Heart left ventricle (tissue), 16 donors: ENCODE measurements at regions not wholly inside any gene's neighbourhood (a gene's known extent, or its start where the extent isn't known, plus 50 kb on each side); places are given as distances from the start of the nearest gene placed in this dataset.

Source experiments
- ATAC-seq, 4 donors: fragments of 200-7000 bp; cut with Tn5 transposase; one replicate each; pipeline ENCODE4 v1.9.1; 2020 to 2022; ENCODE audit warnings: moderate library complexity in 4 of 4, mild to moderate bottlenecking in 3 of 4, moderate number of reproducible peaks in 1 of 4
- DNase-seq, 5 donors: peaks; one replicate each; pipeline ENCODE4 v3.0.0-alpha.2; 2020
- H3K27ac ChIP-seq, 12 donors: fragments of 200-600 bp; sonication (generic) in 4 of 12; one replicate each; pipeline versions ENCODE4 v1.5.0 to v1.8.0; 2016 to 2022; ENCODE audit warnings: mild to moderate bottlenecking in 2 of 12
- H3K27me3 ChIP-seq, 9 donors: fragments of 200-600 bp; sonication (generic) in 2 of 9; one replicate each; pipeline versions ENCODE4 v1.5.1 to v1.8.0; 2016 to 2022; ENCODE audit warnings: mild to moderate bottlenecking in 3 of 9
- H3K36me3 ChIP-seq, 9 donors: fragments of 200-600 bp; sonication (generic) in 2 of 9; one replicate each; pipeline versions ENCODE4 v1.5.0 to v1.8.0; 2018 to 2022; ENCODE audit warnings: mild to moderate bottlenecking in 2 of 9
- H3K4me1 ChIP-seq, 12 donors: fragments of 200-600 bp; sonication (generic) in 4 of 12; one replicate each; pipeline versions ENCODE4 v1.5.0 to v1.8.0; 2016 to 2022; ENCODE audit warnings: mild to moderate bottlenecking in 3 of 12
- H3K4me3 ChIP-seq, 12 donors: fragments of 200-600 bp; sonication (generic) in 4 of 12; one replicate each; pipeline versions ENCODE4 v1.5.0 to v1.8.0; 2017 to 2022; ENCODE audit warnings: mild to moderate bottlenecking in 9 of 12, moderate library complexity in 4 of 12
- H3K9me3 ChIP-seq, 12 donors: fragments of 200-600 bp; sonication (generic) in 4 of 12; one replicate each; pipeline versions ENCODE4 v1.5.0 to v1.8.0; 2016 to 2022; ENCODE audit warnings: mild to moderate bottlenecking in 1 of 12
- POLR2A ChIP-seq, 2 donors: fragments of 450-650 bp; IDR thresholded peaks; one replicate each; pipeline ENCODE4 v1.6.1; 2017; ENCODE audit warnings: antibody characterized with exemption in 2 of 2, mild to moderate bottlenecking in 2 of 2, moderate library complexity in 2 of 2
- WGBS, 4 donors: extraction: QIAGEN DNeasy Blood & Tissue Kit in 2 of 4; methylation state at CpG; one replicate each; pipeline versions ENCODE4 v1.1.5 to v1.1.7; 2013 to 2018; 5-methylcytosine and 5-hydroxymethylcytosine counted together
- intact Hi-C, 10 donors: fragments of 100-400 bp; cut with DNase I; formaldehyde crosslinking; loops; one replicate each; pipeline versions ENCODE4 v1.11.1 to v1.14.2; 2022
- TF ChIP-seq, protein P1 (sequence below), 12 donors: fragments of 200-600 bp; sonication (generic) in 4 of 12; IDR thresholded peaks; one replicate each; pipeline versions ENCODE4 v1.5.0 to v1.8.0; 2018 to 2022; ENCODE audit warnings: antibody characterized with exemption in 12 of 12, mild to moderate bottlenecking in 5 of 12
- donor health status: ischemic (EF 13 %, LVEDD 7.1; RV severe dilation, severe dysfunction).
- donor health status: healthy with polysubstance abuse.
- donor health status: DM: no; HTN: yes; CAD: no.
- donor health status: DM: no; HTN: no; CAD: no.
- donor health status: ischemic (EF 25% LVEDD 6.9; RV normal size, moderate dysfunction).
- donor health status: ischemic (EF 25% LVEDD 5.7; RV mildly dilated, moderate dysfunction).
- donor health status: healthy.
- donor health status: DM: yes; HTN: yes; CAD: no.
- donor health status: ischemic (EF 35%, LVEDD 5.7; RV mildly dilated, moderate dysfunction).
- donor health status: nonischemic (EF 11% LVEDD 7.7; RV severe dilation, severe dysfunction).
- donor health status: DM: yes; HTN: yes; CAD: no.
- donor health status: PGD.
- donor health status: ischemic (EF 29% LVEDD 5.4; RV normal size, mild dysfunction).
- donor health status: nonischemic (EF 23%, LVEDD 6.1; RV moderate dilation, normal function).

DNA sequence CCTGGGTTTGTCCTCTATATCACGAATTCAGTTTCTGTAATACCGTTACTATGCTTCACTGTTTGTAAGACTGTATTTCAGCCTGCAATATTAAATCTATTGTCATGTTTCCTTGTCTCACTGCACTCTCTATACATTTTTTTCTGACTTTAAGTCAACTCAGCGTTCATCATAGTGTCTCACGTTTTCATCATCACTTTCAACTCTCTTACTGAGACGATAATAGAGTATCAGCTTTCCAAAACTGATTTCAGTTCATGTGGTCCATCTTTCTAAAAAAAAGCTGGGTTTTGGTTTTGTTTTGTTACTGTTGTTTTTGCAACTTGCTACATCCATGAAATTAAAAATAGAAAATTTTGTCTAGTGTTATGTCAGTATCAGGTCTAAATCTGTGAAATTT is 147.7 kb downstream of the TMEM47 start:
- Histone ChIP-seq H3K27me3 (peaks cover 0 to 5% (median 0%) of the 10 kb centered on the region in 9 donors), H3K4me1 (no peaks in the 10 kb centered on the region), H3K4me3 (no peak overlapping the region), H3K9me3 (peaks cover 0 to 10% (median 0%) of the 10 kb centered on the region in 12 donors), H3K27ac (no peak overlapping the region), H3K36me3 (no peaks in the 10 kb centered on the region)
- TF ChIP-seq, protein P1, sequence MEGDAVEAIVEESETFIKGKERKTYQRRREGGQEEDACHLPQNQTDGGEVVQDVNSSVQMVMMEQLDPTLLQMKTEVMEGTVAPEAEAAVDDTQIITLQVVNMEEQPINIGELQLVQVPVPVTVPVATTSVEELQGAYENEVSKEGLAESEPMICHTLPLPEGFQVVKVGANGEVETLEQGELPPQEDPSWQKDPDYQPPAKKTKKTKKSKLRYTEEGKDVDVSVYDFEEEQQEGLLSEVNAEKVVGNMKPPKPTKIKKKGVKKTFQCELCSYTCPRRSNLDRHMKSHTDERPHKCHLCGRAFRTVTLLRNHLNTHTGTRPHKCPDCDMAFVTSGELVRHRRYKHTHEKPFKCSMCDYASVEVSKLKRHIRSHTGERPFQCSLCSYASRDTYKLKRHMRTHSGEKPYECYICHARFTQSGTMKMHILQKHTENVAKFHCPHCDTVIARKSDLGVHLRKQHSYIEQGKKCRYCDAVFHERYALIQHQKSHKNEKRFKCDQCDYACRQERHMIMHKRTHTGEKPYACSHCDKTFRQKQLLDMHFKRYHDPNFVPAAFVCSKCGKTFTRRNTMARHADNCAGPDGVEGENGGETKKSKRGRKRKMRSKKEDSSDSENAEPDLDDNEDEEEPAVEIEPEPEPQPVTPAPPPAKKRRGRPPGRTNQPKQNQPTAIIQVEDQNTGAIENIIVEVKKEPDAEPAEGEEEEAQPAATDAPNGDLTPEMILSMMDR (IDR thresholded peaks at IDR 0.05) = no peak
- no peak for TF ChIP-seq POLR2A (IDR thresholded peaks at IDR 0.05)
- intact Hi-C loops = no loop called here
- DNase-seq = no peak
- no peak for ATAC-seq
- 58 to 84% (median 72%) methylated on average over 5 of the region's 5 CpGs for whole genome bisulfite sequencing, 4 donors

DNA sequence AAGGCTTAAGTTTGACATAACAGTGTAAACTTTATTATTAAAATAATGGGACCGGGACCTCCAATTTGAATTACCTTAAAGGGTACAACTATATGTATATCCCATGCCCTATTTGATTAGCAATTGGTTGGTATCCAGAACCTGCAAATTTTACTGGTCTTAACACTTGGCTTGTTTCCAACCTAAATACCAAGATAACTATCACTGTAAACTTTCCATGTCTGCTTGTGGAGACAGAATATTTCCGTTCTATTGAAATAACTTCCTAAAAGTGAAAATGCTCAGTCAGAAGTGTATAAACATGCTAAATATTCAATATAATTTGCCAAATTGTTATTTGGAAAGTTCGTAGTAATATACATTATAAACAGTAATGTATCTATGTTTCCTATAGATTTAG is 154.0 kb downstream of the TMEM47 start:
- TF ChIP-seq, protein P1 (IDR thresholded peaks at IDR 0.05) = no peak
- no peak for TF ChIP-seq POLR2A (IDR thresholded peaks at IDR 0.05)
- WGBS, 4 donors = 66 to 74% (median 70%) methylated on average over 3 of the region's 3 CpGs

DNA sequence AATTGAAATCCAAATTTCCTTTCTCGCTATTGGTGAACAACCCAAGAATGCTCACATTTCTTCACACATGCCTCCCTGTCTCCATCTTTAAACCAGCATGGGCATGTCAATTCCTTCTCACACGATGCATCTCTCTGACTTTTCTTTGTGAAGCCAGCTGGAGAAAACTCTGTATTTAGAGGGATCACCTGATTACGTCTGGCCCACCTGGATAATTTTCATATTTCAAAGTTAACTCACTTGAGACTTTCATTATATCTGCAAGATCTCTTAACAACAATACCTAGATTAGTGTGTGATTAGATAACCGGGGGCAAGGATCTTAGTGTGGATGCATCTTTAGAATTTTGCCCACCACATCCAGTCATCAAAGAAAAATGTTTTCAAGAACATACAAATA is 164.0 kb downstream of the TMEM47 start:
- Histone ChIP-seq H3K4me3 (no peak overlapping the region), H3K9me3 (no peaks in the 10 kb centered on the region), H3K4me1 (no peaks in the 10 kb centered on the region), H3K27me3 (no peaks in the 10 kb centered on the region), H3K36me3 (no peaks in the 10 kb centered on the region), H3K27ac (no peak overlapping the region)
- DNase-seq (no peak), ATAC-seq (no peak)
- WGBS, 4 donors = 68 to 87% (median 80%) methylated on average over 4 of the region's 4 CpGs
- intact Hi-C loops = no loop called here
- TF ChIP-seq POLR2A (IDR thresholded peaks at IDR 0.05) = no peak
- TF ChIP-seq, protein P1 (IDR thresholded peaks at IDR 0.05) = no peak

More for the DNA sequence above, 154.0 kb downstream of the TMEM47 start:
- Histone ChIP-seq H3K36me3 (no peaks in the 10 kb centered on the region), H3K4me1 (no peaks in the 10 kb centered on the region), H3K4me3 (no peak overlapping the region), H3K27me3 (peaks cover 0 to 5% (median 0%) of the 10 kb centered on the region in 9 donors), H3K27ac (no peak overlapping the region), H3K9me3 (peaks cover 0 to 13% (median 0%) of the 10 kb centered on the region in 12 donors)
- intact Hi-C loops = no loop called here
- ATAC-seq (no peak), DNase-seq (no peak)

DNA sequence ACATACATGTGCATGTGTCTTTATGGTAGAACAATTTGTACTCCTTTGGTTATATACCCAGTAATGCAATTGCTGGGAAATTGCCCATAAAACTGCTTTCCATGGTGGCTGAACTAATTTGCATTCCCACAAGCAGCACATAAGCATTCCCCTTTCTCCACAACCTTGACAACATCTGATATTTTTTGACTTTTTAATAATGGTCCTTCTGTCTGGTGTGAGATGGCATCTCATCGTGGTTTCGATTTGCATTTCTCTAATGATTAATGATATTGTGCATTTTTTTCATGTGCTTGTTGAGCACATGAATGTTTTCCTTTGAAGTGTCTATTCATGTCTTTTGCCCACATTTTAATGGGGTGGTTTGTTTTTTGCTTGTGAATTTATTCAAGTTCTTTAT is 166.0 kb downstream of the TMEM47 start:
- no peaks in the 10 kb centered on the region for H3K36me3 ChIP-seq
- no peak for ATAC-seq
- no peak for TF ChIP-seq POLR2A (IDR thresholded peaks at IDR 0.05)
- TF ChIP-seq, protein P1 (IDR thresholded peaks at IDR 0.05) = no peak
- H3K27ac ChIP-seq = no peak overlapping the region
- WGBS, 4 donors = 71 to 93% (median 90%) methylated on average over 2 of the region's 2 CpGs
- no peaks in the 10 kb centered on the region for H3K27me3 ChIP-seq
- no peaks in the 10 kb centered on the region for H3K9me3 ChIP-seq
- no peak for DNase-seq
- H3K4me1 ChIP-seq = no peaks in the 10 kb centered on the region
- intact Hi-C loops = no loop called here
- no peak overlapping the region for H3K4me3 ChIP-seq
